AG20443 (cell line): ENCODE measurements at regions not wholly inside any gene's neighbourhood (a gene's known extent, or its start where the extent isn't known, plus 50 kb on each side); places are given as distances from the start of the nearest gene placed in this dataset.

Experiments
- DNase-seq: peaks from one replicate; pipeline ENCODE4 v3.0.0; 2012; ENCODE audit warnings: low spot score, mixed read lengths

DNA sequence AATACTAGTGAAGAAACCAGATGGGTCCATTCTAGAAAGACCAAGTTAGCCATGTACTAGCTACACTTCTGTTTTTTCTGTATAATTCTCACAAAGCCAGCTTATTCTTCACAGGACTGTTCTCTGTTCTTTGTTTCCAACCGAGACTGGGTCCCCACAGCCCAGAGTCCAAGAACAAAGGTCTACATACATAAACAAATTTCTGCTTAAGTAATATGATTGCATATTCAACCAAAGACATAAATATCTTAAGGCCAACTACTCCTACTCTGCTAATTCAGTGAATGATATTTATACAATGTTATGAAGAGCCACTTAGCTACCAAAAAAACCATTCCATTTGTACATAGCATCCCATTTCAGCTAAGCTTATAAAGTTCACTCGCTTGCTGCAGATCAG lies 299.8 kb upstream of the CCDC54 start:
- no peak for DNase-seq

DNA sequence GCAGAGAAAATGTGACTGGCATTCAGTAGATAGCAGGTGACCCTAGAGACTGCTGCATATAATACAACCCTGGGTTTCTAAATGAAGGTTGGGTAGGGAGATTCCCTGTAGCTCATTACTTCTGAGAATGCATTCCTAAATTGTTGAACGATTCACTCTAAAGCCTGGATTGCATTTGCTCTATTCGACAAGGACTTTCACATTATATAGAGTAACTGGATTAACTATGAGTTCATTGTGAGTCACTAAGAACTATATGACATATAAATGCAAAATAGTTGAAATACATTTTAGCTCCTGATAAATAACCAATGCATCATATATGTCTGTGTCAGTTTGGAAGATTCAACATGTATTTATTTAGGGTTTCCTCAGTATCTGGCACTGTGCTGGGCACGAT lies 294.7 kb upstream of the CCDC54 start:
- DNase-seq, result no peak

DNA sequence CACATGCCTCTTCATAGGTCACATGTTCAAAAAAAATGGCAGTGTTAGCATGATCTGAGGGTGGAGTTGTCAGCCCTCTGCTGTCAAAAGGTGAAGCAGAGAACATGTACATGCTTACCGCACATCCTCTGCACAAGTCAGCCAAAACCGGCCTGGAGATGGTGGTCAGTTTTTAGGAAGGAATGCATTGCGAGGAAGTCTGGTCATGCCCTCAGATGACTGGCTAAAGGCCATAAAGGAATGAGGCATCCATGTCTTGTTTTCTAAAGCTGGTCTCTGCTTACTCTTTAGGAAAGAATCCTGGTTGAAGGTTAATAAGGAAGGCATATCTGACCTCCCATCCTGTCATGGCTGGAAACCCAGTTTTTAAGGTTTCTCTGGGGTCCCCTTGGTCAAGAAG lies 292.0 kb upstream of the CCDC54 start:
- DNase-seq, result no peak

DNA sequence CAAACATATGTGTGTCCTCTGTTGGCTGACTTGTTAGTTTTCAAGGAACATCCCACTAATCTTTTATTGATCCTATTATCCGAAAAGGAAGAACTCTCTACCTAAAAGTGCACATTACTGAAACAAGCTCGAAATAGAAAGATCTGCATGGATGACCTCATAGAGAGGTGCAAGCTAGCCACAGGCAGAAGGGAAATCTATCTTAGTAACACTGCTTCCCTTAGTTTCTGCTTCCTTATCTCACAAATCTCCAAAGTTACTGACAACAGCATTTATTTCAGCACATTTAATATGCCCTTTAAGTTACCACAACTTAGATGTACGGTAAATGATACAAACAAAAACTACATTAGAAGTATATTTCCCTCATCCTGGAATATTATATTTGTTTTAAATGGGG lies 285.1 kb upstream of the CCDC54 start:
- DNase-seq, result no peak

DNA sequence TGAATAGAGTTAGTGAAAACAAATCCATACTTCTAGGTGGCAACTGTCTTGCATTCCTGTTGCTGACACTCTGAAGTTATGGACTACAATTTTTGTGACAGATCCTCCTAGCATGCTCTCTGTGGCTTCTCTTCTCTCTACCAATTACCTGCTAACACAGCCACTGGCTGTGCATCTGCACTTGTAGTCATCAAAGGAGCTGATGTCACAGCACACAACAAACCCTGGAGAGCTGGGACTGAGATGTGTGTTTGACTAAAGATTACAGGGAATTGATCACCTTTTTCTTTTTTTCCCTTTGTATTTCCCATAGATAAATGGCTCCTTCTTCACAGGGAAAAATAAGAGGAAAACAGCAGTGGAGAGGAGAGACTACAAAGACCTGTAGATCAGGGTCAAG lies 278.4 kb upstream of the CCDC54 start:
- no peak for DNase-seq

DNA sequence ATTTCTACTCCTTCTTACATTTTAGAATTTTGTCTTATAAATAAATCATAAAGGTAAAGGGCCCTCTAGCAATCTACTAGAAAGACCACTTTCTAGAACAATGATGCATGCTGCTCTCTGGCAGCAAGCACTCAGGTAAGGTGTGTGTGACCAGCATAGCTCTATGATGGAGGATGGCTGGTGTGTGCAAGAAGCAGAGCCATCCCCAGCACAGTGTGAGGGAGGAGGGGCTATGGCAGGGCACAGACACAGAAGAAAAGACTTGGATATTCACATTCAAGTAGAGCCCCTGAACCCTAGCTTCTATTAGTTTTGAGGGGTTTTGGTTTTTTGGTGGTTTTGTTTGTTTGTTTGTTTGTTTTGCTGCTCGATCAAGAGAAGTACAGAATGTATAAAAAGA lies 277.1 kb upstream of the CCDC54 start:
- no peak for DNase-seq

DNA sequence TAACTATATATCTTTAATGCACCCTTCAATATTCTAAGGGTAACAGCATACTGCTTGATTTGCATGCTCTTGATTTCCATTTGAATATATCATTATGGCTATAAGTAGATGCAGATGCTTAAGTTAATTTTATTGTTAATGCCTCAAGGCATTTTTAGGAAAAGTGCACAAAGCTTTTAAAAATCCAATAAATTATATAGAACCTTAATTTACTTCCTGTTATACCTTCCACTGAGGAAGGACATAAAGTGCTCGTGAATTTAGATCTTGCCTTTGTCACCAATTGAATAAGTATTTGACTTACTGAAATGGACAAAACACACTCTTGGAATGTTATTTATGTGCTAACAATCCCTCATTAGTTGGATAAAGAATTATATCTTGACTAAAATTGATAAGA lies 276.7 kb upstream of the CCDC54 start:
- no peak for DNase-seq

DNA sequence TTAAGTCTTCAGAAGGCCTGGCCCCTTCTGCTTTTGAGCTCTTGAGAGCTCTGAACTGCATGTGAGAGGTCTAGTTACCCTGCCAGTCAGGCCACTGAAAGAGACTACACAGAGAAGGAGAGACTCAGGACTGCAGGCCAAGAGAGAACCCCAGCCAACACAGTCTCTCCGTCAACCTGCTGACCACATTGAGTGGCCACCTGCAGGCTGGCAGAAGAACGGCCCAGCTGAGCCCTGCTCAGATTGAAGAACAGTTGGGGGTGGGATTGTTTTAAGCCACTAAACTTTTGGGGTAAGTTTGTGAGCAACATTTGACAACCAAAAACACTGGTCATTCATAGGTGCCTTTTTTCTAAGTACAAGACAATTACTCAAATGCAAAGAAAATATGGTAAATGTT lies 273.5 kb upstream of the CCDC54 start:
- DNase-seq, result no peak

DNA sequence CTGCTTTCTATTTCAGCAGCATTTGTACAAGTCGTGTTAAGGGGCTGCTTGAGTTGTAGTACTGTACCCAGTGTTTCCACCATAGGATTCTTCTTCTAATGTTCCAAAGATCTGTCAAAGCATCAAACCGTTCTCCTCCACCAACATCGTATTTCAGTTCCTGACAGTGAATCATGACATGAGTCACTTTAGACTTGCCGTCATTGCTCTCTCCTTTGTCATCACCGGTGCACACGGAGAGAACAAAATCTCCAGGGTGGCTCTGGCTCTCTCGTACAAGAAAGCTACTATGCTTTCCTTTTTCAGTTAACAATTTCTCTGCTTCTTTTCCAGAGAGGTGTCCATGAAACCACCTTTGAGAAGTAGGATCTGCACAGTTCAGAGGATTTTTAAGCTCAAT lies 270.9 kb upstream of the CCDC54 start:
- peak; percentile 15 for DNase-seq

DNA sequence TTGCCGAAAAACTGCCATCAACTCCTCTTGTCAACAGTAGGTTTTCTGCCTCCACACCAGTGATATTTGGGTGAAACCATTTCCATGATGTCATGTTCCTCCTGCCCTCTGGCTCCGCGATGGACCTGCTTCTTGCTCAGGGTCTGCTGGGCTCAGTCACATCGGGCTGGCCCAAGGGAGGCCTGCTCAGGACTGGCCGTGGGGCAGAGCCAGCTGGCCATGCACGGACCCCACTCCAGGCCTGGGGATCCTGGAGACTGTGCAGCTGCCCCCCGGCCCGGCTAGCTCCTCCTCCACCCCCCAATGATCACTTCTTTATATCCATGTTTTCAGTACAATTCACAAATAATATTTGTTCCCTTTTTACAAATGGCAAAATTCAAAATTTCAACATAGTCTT lies 270.3 kb upstream of the CCDC54 start:
- no peak for DNase-seq

DNA sequence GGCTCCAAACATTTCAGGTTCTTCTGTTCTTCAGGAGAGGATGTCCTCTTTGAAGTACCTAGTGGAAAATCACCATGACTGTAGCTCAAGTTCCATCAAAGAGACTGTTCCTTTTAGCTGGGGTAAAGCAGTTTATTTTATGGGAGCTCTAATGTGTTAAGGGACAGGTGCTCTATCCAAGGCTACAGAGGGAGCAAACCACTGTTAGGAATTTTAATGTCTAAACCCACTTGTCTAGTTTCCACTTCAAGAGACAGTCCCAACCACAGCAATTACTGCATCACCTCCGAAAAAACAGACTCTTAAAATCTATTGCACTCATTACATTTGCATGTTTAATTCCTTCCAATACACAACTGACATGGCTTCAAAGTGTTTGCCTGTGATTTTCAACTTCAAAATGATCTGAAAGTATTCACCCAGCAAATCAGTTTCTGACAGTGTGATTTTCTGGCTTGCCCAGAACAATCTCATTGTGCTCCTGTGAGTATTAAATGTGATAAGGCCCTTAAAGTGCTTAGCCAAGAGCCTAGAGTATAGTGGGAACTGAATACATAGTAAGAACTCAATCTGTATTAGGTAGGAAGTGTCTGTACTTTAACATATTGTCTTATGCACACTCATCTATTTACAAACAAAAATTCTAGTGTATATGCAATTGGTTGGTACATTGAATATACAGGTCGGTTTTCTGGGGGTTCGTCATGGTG lies 266.5 kb upstream of the CCDC54 start:
- DNase-seq, result no peak

DNA sequence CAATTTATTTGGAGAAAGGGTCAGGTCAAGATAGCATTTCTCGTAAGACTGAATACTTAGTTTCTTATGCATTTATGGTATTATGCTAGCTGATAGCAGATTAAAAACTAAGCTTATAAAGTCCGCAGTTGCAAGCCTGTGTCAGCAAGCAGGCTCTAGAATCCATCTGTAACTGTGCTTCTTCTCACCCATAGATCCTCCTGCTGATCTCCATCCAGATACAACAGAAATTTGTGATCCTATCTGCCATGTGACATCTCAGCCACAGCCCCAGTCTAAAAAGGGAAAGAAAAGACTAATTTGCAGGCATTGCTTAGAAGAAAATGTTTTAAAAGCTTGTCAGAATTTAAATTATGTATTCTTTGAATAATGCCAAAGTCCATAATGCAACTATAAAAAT lies 265.4 kb upstream of the CCDC54 start:
- no peak for DNase-seq

DNA sequence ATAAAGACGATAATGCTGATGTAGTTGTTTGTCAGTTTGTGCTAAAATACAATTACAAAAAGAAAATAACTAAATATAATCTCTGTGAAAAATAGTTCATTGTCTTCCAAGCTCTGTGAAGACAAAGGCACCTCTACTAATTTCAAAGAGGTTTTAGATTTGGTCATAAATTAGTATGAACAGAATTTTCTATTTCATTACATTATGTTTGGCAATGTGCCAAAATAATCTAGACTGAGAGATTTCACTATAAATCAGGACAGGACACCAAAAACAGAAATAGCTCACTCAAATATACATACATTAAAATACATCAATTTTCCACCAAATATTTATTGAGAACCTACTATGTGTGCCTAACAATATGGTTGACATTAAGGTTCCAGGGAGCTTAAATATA lies 264.9 kb upstream of the CCDC54 start:
- DNase-seq, result no peak

DNA sequence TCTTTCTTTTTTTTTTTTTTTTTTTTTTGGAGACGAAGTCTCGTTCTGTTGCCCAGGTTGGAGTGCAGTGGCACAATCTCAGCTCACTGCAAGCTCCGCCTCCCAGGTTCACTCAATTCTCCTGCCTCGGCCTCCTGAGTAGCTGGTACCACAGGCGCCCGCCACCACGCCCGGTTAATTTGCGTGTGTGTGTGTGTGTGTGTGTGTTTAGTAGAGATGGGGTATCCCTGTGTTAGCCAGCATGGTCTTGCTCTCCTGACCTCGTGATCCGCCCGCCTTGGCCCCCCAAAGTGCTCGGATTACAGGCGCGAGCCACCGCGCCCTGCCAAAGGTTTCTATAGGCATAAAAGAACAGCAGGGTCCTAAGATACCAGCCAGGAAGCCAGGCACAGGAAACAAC lies 261.0 kb upstream of the CCDC54 start:
- DNase-seq, result no peak

DNA sequence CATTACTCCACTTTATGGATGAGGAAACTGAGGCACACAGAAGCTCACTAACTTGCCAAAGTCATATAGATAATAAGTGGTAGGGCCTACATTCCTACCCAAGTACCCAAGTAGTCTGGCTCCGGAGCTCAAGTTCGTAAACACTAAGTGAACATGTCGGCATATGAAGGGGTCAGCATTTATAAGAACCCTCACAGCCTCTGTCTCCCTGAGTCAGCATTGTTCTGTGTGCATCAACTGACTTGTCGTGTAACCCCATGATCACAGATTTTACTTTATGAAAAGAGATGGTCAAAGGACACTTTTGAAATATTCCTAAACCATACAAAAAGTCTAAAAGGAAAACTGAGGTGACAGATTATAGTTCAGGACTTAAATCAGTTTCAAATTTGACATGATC lies 260.1 kb upstream of the CCDC54 start:
- DNase-seq, result no peak

DNA sequence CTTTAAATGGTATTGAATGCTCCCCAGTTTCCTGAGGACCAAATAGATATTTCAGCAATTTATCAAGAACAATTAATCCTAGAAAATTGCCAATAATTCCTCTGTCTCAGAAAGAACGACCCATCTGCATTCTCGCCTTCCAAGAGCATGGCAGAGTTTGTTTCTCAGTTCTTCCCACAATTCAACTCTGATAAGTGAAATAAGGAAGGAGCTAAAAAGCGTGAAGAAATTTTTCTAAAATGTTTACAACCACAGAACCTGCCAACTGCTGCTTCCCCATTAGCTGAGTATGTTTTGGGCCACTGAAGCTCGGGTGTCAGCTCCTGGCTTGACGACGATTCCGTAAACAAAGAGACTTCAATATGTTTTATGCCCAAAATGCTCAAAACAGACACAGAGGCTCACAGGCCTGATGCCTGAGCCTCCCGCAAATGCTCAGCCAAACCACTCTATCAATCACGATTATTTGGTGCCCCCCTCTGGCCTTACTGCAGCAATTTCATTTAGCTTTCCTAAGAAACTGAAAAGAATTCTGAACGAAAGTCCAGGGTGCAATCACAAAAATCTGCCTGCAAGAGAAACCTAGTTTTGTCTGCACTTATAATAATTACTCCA lies 259.2 kb upstream of the CCDC54 start:
- DNase-seq, result peak; percentile 85

DNA sequence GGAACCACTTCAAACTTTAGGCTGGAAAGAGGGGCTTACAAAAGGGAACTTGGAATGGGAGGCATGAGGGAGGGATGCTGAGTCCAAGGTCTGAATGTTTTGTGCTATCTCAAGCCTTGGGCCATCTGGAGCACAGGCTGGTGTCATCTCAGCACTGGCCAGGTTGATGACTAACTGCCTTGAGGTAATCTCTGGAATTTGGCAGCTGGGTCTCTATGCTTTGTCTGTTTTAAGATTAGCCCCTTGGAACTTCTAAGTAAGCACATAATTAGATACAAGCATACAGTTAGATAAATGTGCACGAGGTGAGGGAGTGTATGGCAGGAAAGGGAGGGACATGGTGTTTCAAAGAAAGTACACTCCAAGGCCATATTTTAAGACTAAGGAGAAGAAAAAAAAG lies 252.4 kb upstream of the CCDC54 start:
- DNase-seq, result peak; percentile 80

DNA sequence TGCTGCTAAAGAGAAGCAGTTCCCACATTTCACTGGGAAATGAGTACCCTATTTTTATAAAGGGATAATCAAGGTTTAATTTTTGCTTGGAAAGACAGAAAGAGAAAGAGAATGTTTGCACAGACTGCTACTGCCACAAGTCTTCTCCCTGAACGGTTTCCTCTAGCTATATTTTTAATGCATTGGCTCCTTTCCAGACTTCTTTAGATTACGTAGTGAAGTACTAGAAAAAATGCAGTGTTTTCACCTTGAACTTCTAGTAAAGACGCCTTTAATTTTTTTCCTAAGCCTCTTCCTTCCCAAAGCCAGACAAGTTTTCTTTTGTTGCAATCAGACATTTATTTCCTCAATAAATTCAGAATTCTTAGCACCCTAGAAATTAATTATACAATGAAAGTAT lies 248.3 kb upstream of the CCDC54 start:
- no peak for DNase-seq

DNA sequence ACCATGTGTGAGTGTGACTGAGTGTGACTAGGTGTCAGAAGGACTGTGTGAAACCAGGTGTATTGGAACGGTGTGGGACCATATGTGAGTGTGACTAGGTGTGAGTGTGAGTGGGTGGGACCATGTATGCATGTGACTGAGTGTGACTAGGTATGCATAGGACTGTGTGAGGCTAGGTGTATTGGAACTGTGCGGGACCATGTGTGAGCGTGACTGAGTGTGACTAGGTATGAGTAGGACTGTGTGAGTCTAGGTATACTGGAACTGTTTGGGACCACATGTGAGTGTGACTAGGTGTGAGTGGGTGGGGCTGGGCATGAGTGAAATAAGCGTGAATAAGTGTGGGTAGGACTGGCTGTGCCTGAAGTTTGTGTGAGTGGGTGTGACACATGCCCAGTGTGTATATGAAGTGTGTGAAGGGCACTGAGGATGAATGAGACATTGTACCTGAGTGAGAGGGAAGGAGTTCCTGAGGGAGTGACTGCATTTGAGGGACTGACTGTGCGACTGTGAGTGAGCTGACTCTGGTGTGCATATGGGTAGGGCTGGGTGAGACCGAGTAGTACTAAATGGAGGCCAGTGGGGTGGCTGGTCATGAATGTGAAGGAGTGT lies 247.0 kb upstream of the CCDC54 start:
- no peak for DNase-seq

DNA sequence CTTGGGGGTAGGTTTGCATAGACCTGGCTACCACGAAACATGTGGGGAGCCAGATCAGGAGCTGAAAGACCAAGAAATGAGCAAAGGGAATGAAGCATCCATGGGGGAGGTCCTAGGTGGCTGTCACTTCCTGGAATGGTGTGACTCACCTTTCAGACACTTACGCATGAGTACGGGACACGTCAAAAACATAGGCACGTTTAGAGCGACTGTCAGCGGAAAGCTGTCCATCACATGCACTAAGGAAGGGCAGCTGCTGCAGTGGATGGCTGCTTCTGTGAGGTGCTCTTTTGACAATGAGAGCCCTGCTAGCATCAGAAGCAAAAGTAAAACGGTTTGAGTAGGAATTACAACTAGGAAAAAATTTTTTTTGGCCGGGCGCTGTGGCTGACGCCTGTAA lies 244.6 kb upstream of the CCDC54 start:
- DNase-seq, result no peak

DNA sequence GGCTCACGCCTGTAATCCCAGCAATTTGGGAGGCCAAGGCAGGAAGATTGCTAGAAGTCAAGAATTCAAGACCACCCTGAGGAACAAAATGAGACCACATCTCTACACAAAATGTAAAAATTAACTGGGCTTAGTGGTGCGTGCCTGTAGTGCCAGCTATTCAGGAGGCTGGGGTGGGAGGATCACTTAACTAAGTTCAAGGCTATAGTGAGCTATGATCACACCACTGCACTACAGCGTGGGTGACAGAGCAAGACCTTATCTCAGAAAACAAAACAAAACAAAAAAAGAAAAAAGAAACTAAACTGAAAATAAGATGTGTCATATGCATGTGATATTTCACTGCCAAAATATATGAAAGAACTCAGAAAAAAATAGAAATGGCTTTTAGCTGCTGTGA lies 243.3 kb upstream of the CCDC54 start:
- DNase-seq, result no peak

DNA sequence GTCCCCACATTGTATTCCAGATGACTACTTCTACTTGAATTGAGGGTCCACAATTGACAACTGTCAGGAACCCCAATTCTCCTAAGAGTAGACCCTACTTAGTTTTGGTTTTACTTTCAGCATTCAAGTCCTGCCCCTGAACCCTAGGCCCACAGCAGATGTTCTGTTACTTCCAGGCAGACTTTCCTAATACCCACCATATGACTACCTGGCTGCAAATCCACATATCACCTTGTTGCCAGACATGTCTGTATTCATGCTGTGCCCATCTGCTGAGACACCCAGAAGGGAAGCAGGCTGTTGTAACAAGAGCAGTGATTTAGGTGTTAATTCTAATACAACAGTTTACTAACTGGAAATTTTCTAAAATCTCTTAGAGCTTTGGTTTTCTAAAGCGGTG lies 235.1 kb upstream of the CCDC54 start:
- DNase-seq, result no peak

DNA sequence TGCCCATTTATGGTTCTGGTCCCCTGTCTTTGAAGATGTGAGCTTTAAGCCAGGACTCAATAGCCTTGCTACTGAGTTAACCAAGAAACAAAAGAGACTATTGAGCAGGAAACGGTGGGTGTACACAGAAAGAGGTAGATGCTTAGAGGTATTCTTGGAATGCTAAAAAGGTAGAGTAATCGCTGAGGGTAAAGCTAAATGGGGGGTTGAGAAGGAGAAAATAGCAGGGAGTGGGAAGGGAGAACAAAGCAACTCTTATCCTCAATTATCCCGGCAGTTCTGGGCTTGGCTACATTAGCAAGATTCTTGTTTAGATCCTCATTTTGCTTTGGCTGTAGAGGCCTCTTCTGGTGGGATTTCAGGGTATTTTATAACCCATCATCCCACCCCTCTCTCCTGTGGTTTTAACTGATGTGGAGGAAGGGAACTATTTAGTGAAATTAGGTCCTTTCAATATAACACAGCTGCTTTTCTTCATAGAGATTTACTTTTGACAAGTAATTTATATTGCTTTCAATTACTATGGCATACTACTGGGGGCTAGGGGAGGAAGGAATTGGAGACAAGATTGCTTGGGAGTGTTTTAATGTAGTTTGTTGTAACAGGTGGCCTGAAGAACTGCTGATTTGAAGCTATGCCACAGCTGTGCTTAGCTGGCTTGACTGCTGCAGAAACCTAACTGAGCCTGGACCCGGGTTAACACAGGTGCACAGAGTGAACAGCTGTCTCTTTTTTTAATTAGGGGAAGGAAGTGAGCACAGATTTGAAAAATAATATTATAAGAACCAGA lies 234.3 kb upstream of the CCDC54 start:
- DNase-seq, result no peak
